WTC11 (cell line): ENCODE measurements at regions not wholly inside any gene's neighbourhood (a gene's known extent, or its start where the extent isn't known, plus 50 kb on each side); places are given as distances from the start of the nearest gene placed in this dataset.

Experiments
- ATAC-seq: fragments of 200-7000 bp; cut with Tn5 transposase; 2 replicates; pipeline ENCODE4 v1.10.0; 2021; ENCODE audit warnings: mild to moderate bottlenecking, moderate library complexity
- CTCF ChIA-PET: fragments of 300-600 bp; sonication (Branson Sonifier 250); formaldehyde crosslinking; loops from one replicate; lab custom pipeline; 2021; ENCODE audit warnings: antibody characterized with exemption; lab: Charles Lee
- POLR2A ChIA-PET: fragments of 350-600 bp; sonication (Branson Sonifier 250); formaldehyde crosslinking; loops from one replicate; lab custom pipeline; 2021; ENCODE audit warnings: antibody characterized with exemption; lab: Charles Lee
- DNase-seq: peaks from one replicate; pipeline ENCODE4 v3.0.0; 2021; ENCODE audit warnings: low spot score
- H3K27ac Mint-ChIP-seq: 2 replicates; pipeline ENCODE4 v1.8.0; 2021; ENCODE audit warnings: mixed read lengths
- H3K27me3 Mint-ChIP-seq: 2 replicates; pipeline ENCODE4 v1.8.0; 2021; ENCODE audit warnings: low read depth, mild to moderate bottlenecking, moderate library complexity, mixed read lengths
- H3K36me3 Mint-ChIP-seq: 2 replicates; pipeline ENCODE4 v1.8.0; 2021; ENCODE audit warnings: mixed read lengths
- H3K4me1 Mint-ChIP-seq: 2 replicates; pipeline ENCODE4 v1.8.0; 2022; ENCODE audit warnings: mixed read lengths
- H3K4me3 Mint-ChIP-seq: 2 replicates; pipeline ENCODE4 v1.8.0; 2021; ENCODE audit warnings: mild to moderate bottlenecking, moderate library complexity, mixed read lengths
- H3K9me3 Mint-ChIP-seq: 2 replicates; pipeline ENCODE4 v1.8.0; 2021; ENCODE audit warnings: mixed read lengths
- ELF4 ChIP-seq: sonication (generic); formaldehyde crosslinking; IDR thresholded peaks from 2 replicates; pipeline ENCODE4 v1.8.1; 2022; ENCODE audit warnings: low read depth, mild to moderate bottlenecking, moderate library complexity, missing genetic modification reagents
- ESRRA ChIP-seq: sonication (generic); formaldehyde crosslinking; IDR thresholded peaks from 2 replicates; pipeline ENCODE4 v1.8.1; 2022; ENCODE audit warnings: mild to moderate bottlenecking, missing genetic modification reagents, borderline replicate concordance
- FOXP1 ChIP-seq: sonication (generic); formaldehyde crosslinking; IDR thresholded peaks from 2 replicates; pipeline ENCODE4 v1.8.0; 2022; ENCODE audit warnings: missing genetic modification reagents, mild to moderate bottlenecking, moderate library complexity, borderline replicate concordance
- GTF2I ChIP-seq: fragments of 250-450 bp; sonication (Bioruptor Pico); conservative IDR thresholded peaks from 2 replicates; pipeline ENCODE4 v1.4.0; 2021; ENCODE audit warnings: mild to moderate bottlenecking
- NFE2L1 ChIP-seq: sonication (generic); formaldehyde crosslinking; IDR thresholded peaks from 2 replicates; pipeline ENCODE4 v1.8.1; 2023; ENCODE audit warnings: missing genetic modification reagents
- NR1H2 ChIP-seq: sonication (generic); formaldehyde crosslinking; IDR thresholded peaks from 2 replicates; pipeline ENCODE4 v1.9.0; 2021; ENCODE audit warnings: mild to moderate bottlenecking, moderate library complexity, missing genetic modification reagents
- NR3C1 ChIP-seq: sonication (generic); formaldehyde crosslinking; conservative IDR thresholded peaks from 2 replicates; pipeline ENCODE4 v1.8.1; 2023; ENCODE audit warnings: low read depth, mild to moderate bottlenecking, missing genetic modification reagents
- SP1 ChIP-seq: sonication (generic); formaldehyde crosslinking; conservative IDR thresholded peaks from 2 replicates; pipeline ENCODE4 v1.8.1; 2022; ENCODE audit warnings: missing genetic modification reagents
- ZBTB21 ChIP-seq: sonication (generic); formaldehyde crosslinking; IDR thresholded peaks from 2 replicates; pipeline ENCODE4 v1.8.1; 2023; ENCODE audit warnings: mild to moderate bottlenecking, missing genetic modification reagents, borderline replicate concordance
- ZNF232 ChIP-seq: sonication (generic); formaldehyde crosslinking; IDR thresholded peaks from 2 replicates; pipeline ENCODE4 v1.8.0; 2022; ENCODE audit warnings: mild to moderate bottlenecking, missing genetic modification reagents
- ZNF671 ChIP-seq: fragments of 250-450 bp; sonication (Bioruptor Pico); IDR thresholded peaks from 2 replicates; pipeline ENCODE4 v1.8.0; 2021; ENCODE audit warnings: mild to moderate bottlenecking
- TF ChIP-seq, protein P1 (sequence below): sonication (generic); formaldehyde crosslinking; IDR thresholded peaks from 2 replicates; pipeline ENCODE4 v1.8.0; 2022; ENCODE audit warnings: mild to moderate bottlenecking, missing genetic modification reagents
- TF ChIP-seq, protein P2 (sequence below): sonication (generic); formaldehyde crosslinking; IDR thresholded peaks from 2 replicates; pipeline ENCODE4 v1.8.0; 2022; ENCODE audit warnings: missing genetic modification reagents
- TF ChIP-seq, protein P3 (sequence below): sonication (generic); formaldehyde crosslinking; IDR thresholded peaks from 2 replicates; pipeline ENCODE4 v1.8.1; 2023; ENCODE audit warnings: mild to moderate bottlenecking, missing genetic modification reagents, moderate library complexity
- TF ChIP-seq, protein P4 (sequence below): sonication (generic); formaldehyde crosslinking; IDR thresholded peaks from 2 replicates; pipeline ENCODE4 v1.8.1; 2022; ENCODE audit warnings: missing genetic modification reagents, borderline replicate concordance
- TF ChIP-seq, protein P5 (sequence below): sonication (generic); formaldehyde crosslinking; IDR thresholded peaks from 2 replicates; pipeline ENCODE4 v1.8.1; 2023; ENCODE audit warnings: mild to moderate bottlenecking, moderate library complexity, missing genetic modification reagents
- TF ChIP-seq, protein P6 (sequence below): sonication (generic); formaldehyde crosslinking; IDR thresholded peaks from 2 replicates; pipeline ENCODE4 v1.8.0; 2023; ENCODE audit warnings: mild to moderate bottlenecking, missing genetic modification reagents

DNA sequence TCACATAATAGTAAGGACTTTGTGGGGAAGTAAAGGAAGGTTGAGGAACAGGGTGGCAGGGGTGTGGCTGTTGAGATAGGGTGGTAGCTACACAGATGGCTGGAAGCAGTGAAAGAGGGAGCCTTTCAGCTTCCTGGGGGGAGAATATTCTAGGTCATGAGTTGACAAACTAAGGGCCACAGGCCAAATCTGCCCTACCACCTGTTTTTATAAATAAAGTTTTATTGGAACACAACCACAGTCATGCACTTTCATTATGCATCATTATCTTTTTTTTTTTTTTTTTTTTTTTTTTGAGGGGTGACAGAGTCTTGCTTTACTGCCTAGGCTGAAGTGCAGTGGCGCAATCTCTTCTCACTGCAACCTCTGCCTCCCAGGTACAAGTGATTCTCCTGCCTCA lies 243.1 kb downstream of the NFATC2 start:
- no peak for ATAC-seq
- ChIA-PET CTCF (no interaction called here), POLR2A (no interaction called here)
- Mint-ChIP-seq H3K27me3 (peaks cover 4% of the 10 kb centered on the region; the same call in 1 of the 2 replicates), H3K27ac (no peak overlapping the region), H3K4me1 (peaks cover 6% of the 10 kb centered on the region), H3K9me3 (peaks cover 51% of the 10 kb centered on the region), H3K4me3 (no peak overlapping the region), H3K36me3 (peaks cover 48% of the 10 kb centered on the region)
- DNase-seq: no peak
- TF ChIP-seq, protein P1, sequence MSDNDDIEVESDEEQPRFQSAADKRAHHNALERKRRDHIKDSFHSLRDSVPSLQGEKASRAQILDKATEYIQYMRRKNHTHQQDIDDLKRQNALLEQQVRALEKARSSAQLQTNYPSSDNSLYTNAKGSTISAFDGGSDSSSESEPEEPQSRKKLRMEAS (CRISPR knock-in tag): no peak
- TF ChIP-seq SP1: no peak
- no peak for TF ChIP-seq ZBTB21
- no peak for TF ChIP-seq NFE2L1 (CRISPR knock-in tag)
- TF ChIP-seq, protein P2, sequence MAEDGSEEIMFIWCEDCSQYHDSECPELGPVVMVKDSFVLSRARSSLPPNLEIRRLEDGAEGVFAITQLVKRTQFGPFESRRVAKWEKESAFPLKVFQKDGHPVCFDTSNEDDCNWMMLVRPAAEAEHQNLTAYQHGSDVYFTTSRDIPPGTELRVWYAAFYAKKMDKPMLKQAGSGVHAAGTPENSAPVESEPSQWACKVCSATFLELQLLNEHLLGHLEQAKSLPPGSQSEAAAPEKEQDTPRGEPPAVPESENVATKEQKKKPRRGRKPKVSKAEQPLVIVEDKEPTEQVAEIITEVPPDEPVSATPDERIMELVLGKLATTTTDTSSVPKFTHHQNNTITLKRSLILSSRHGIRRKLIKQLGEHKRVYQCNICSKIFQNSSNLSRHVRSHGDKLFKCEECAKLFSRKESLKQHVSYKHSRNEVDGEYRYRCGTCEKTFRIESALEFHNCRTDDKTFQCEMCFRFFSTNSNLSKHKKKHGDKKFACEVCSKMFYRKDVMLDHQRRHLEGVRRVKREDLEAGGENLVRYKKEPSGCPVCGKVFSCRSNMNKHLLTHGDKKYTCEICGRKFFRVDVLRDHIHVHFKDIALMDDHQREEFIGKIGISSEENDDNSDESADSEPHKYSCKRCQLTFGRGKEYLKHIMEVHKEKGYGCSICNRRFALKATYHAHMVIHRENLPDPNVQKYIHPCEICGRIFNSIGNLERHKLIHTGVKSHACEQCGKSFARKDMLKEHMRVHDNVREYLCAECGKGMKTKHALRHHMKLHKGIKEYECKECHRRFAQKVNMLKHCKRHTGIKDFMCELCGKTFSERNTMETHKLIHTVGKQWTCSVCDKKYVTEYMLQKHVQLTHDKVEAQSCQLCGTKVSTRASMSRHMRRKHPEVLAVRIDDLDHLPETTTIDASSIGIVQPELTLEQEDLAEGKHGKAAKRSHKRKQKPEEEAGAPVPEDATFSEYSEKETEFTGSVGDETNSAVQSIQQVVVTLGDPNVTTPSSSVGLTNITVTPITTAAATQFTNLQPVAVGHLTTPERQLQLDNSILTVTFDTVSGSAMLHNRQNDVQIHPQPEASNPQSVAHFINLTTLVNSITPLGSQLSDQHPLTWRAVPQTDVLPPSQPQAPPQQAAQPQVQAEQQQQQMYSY: no peak
- no peak for TF ChIP-seq ZNF671
- TF ChIP-seq, protein P3, sequence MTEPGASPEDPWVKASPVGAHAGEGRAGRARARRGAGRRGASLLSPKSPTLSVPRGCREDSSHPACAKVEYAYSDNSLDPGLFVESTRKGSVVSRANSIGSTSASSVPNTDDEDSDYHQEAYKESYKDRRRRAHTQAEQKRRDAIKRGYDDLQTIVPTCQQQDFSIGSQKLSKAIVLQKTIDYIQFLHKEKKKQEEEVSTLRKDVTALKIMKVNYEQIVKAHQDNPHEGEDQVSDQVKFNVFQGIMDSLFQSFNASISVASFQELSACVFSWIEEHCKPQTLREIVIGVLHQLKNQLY (CRISPR knock-in tag): no peak
- TF ChIP-seq, protein P4, sequence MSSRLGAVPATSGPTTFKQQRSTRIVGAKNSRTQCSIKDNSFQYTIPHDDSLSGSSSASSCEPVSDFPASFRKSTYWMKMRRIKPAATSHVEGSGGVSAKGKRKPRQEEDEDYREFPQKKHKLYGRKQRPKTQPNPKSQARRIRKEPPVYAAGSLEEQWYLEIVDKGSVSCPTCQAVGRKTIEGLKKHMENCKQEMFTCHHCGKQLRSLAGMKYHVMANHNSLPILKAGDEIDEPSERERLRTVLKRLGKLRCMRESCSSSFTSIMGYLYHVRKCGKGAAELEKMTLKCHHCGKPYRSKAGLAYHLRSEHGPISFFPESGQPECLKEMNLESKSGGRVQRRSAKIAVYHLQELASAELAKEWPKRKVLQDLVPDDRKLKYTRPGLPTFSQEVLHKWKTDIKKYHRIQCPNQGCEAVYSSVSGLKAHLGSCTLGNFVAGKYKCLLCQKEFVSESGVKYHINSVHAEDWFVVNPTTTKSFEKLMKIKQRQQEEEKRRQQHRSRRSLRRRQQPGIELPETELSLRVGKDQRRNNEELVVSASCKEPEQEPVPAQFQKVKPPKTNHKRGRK (CRISPR knock-in tag): no peak
- TF ChIP-seq, protein P5, sequence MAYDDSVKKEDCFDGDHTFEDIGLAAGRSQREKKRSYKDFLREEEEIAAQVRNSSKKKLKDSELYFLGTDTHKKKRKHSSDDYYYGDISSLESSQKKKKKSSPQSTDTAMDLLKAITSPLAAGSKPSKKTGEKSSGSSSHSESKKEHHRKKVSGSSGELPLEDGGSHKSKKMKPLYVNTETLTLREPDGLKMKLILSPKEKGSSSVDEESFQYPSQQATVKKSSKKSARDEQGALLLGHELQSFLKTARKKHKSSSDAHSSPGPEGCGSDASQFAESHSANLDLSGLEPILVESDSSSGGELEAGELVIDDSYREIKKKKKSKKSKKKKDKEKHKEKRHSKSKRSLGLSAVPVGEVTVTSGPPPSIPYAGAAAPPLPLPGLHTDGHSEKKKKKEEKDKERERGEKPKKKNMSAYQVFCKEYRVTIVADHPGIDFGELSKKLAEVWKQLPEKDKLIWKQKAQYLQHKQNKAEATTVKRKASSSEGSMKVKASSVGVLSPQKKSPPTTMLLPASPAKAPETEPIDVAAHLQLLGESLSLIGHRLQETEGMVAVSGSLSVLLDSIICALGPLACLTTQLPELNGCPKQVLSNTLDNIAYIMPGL: no peak
- no peak for TF ChIP-seq ESRRA
- no peak for TF ChIP-seq FOXP1 (CRISPR knock-in tag)
- TF ChIP-seq NR1H2 (CRISPR knock-in tag): no peak
- TF ChIP-seq ELF4: no peak
- TF ChIP-seq GTF2I (CRISPR knock-in tag): no peak
- TF ChIP-seq NR3C1 (CRISPR knock-in tag): no peak
- TF ChIP-seq ZNF232 (CRISPR knock-in tag): no peak
- TF ChIP-seq, protein P6, sequence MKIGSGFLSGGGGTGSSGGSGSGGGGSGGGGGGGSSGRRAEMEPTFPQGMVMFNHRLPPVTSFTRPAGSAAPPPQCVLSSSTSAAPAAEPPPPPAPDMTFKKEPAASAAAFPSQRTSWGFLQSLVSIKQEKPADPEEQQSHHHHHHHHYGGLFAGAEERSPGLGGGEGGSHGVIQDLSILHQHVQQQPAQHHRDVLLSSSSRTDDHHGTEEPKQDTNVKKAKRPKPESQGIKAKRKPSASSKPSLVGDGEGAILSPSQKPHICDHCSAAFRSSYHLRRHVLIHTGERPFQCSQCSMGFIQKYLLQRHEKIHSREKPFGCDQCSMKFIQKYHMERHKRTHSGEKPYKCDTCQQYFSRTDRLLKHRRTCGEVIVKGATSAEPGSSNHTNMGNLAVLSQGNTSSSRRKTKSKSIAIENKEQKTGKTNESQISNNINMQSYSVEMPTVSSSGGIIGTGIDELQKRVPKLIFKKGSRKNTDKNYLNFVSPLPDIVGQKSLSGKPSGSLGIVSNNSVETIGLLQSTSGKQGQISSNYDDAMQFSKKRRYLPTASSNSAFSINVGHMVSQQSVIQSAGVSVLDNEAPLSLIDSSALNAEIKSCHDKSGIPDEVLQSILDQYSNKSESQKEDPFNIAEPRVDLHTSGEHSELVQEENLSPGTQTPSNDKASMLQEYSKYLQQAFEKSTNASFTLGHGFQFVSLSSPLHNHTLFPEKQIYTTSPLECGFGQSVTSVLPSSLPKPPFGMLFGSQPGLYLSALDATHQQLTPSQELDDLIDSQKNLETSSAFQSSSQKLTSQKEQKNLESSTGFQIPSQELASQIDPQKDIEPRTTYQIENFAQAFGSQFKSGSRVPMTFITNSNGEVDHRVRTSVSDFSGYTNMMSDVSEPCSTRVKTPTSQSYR (CRISPR knock-in tag): no peak
